NCI-H2227 (cell line): ENCODE measurements at regions not wholly inside any gene's neighbourhood (a gene's known extent, or its start where the extent isn't known, plus 50 kb on each side); places are given as distances from the start of the nearest gene placed in this dataset.
"Not testable (repeated sequence)": the region's sequence is repeated elsewhere in the genome, so short reads cannot be mapped to it uniquely, and the experiment has no call there.

ENCODE experiments used
- DNase-seq: peaks from one replicate; lab custom pipeline; 2025; ENCODE audit not compliant: unreplicated experiment; lab: John Stamatoyannopoulos, UW

- DNase-seq, result no peak
Measured at GRCh38 chr20:56916345-56916622, 287.2 kb downstream of the TFAP2C start.

GRCh38 chr20:56920041-56920440, 290.9 kb downstream of the TFAP2C start:
- DNase-seq, result not testable (repeated sequence)

GRCh38 chr20:56922497-56922896, 293.4 kb downstream of the TFAP2C start:
- DNase-seq, result no peak

GRCh38 chr20:56924292-56925081, 295.4 kb downstream of the TFAP2C start:
- no peak for DNase-seq

GRCh38 chr20:56925082-56925830, 296.1 kb downstream of the TFAP2C start:
- no peak for DNase-seq

GRCh38 chr20:56925831-56926170, 296.7 kb downstream of the TFAP2C start:
- DNase-seq, result no peak

- DNase-seq, result no peak
Measured at GRCh38 chr20:56926501-56926900, 297.4 kb downstream of the TFAP2C start.

- no peak for DNase-seq
Measured at GRCh38 chr20:56927127-56927526, 298.0 kb downstream of the TFAP2C start.

- DNase-seq, result no peak
Measured at GRCh38 chr20:56928007-56928406, 298.9 kb downstream of the TFAP2C start.

GRCh38 chr20:56929606-56930005, 300.5 kb downstream of the TFAP2C start:
- no peak for DNase-seq

- DNase-seq, result no peak
Measured at GRCh38 chr20:56930876-56931275, 301.8 kb downstream of the TFAP2C start.

GRCh38 chr20:56932575-56933330, 303.6 kb downstream of the TFAP2C start:
- no peak for DNase-seq

GRCh38 chr20:56933331-56933698, 304.2 kb downstream of the TFAP2C start:
- DNase-seq, result no peak

- no peak for DNase-seq
Measured at GRCh38 chr20:56934888-56935287, 305.8 kb downstream of the TFAP2C start.

- DNase-seq, result no peak
Measured at GRCh38 chr20:56940466-56940865, 311.4 kb downstream of the TFAP2C start.

GRCh38 chr20:56941101-56941686, 312.1 kb downstream of the TFAP2C start:
- no peak for DNase-seq

GRCh38 chr20:56943946-56944945, 315.1 kb downstream of the TFAP2C start:
- DNase-seq, result no peak

- no peak for DNase-seq
Measured at GRCh38 chr20:56945057-56945456, 316.0 kb downstream of the TFAP2C start.

- DNase-seq, result no peak
Measured at GRCh38 chr20:56945901-56946300, 316.8 kb downstream of the TFAP2C start.

GRCh38 chr20:56949318-56949717, 317.1 kb downstream of the BMP7 start:
- no peak for DNase-seq
